ENCODE measurements at regions not wholly inside any gene's neighbourhood (a gene's known extent, or its start where the extent isn't known, plus 50 kb on each side); places are given as distances from the start of the nearest gene placed in this dataset.

GRCh38 chrX:38881066-38881465 is 79.8 kb downstream of the MID1IP1 start:
- no peaks in the 10 kb centered on the region for H3K36me3 ChIP-seq (ENCODE audit: control insufficient read depth, insufficient read depth, low read length)
- no peak for FAIRE-seq

More at GRCh38 chrX:38881066-38881465, 79.8 kb downstream of the MID1IP1 start:
- BruUV-seq (replicated peaks) = no TSS peak
- 42% methylated on average over 2 of the region's 2 CpGs for WGBS (ENCODE audit: insufficient coverage, low coverage, missing lambda C conversion rate)
- no peaks in the 10 kb centered on the region for H3K79me2 ChIP-seq (ENCODE audit: control insufficient read depth, insufficient read depth, low read length)
- H3K4me1 ChIP-seq (replicated peaks in 1 of 2; ENCODE audit: control insufficient read depth in 2 of 2, insufficient read depth in 2 of 2, low read length in 2 of 2) = peaks cover 0 to 5% of the 10 kb centered on the region in 2 experiments; a peak in 3 of 5 replicates
- DNase-seq (ENCODE audit: extremely low read depth in 1 of 4, low spot score in 3 of 4) = no peak
- no peaks in the 10 kb centered on the region for H4K20me1 ChIP-seq (replicated peaks; ENCODE audit: control insufficient read depth, insufficient read depth, low read length)
- H3K4me2 ChIP-seq (ENCODE audit: insufficient read depth, low read length) = no peak overlapping the region
- in situ Hi-C loops (cut with MboI) = no loop called here
- CTCF ChIA-PET (ENCODE audit: low intra/inter-chr PET ratio) = no interaction called here
- TF ChIP-seq STAT6 (CRISPR knock-in tag; IDR thresholded peaks at IDR 0.05) (no peak), HNRNPL (IDR thresholded peaks at IDR 0.05; ENCODE audit: low read depth, low read length) (no peak), ZEB2 (IDR thresholded peaks at IDR 0.05) (no peak), PHF21A (IDR thresholded peaks at IDR 0.05; ENCODE audit: borderline replicate concordance, low read depth) (no peak), GATA2 (CRISPR knock-in tag; IDR thresholded peaks at IDR 0.05) (no peak), RBM34 (IDR thresholded peaks at IDR 0.05; ENCODE audit: borderline replicate concordance, insufficient read depth, low read length) (no peak), NR1H2 (CRISPR knock-in tag; IDR thresholded peaks at IDR 0.05) (no peak), MAZ (CRISPR knock-in tag; conservative IDR thresholded peaks at IDR 0.05 in 1 of 2, IDR thresholded peaks at IDR 0.05 in 1 of 2) (no peak), CHCHD3 (CRISPR knock-in tag; IDR thresholded peaks at IDR 0.05) (no peak), ZC3H11A (IDR thresholded peaks at IDR 0.05; ENCODE audit: low read depth, low read length) (no peak), ZBTB17 (CRISPR knock-in tag; IDR thresholded peaks at IDR 0.05) (no peak)
- POLR2A ChIA-PET = interaction anchor here (1.9 kb wide), 1 partner anchor 9 kb away, joined by 6 read pairs; no protein-coding TSS in a partner anchor
- H3K9me1 ChIP-seq (ENCODE audit: control insufficient read depth, insufficient read depth, low read length) = no peaks in the 10 kb centered on the region
- 0 out of 2 replicates have a peak overlapping the region, but pooled peaks have one; percentile 76 for H2AFZ ChIP-seq (ENCODE audit: low read depth, low read length)
- H3K27me3 ChIP-seq (ENCODE audit: control insufficient read depth in 2 of 2, insufficient read depth in 2 of 2, low read length in 2 of 2) = no peaks in the 10 kb centered on the region
- no peak overlapping the region for H3K27ac ChIP-seq (ENCODE audit: extremely low read depth, low read depth, low read length)
- H3K9ac ChIP-seq (ENCODE audit: insufficient read depth in 1 of 2, low read depth in 2 of 2, low read length in 2 of 2) = no peak overlapping the region
- no peak overlapping the region for H3K4me3 ChIP-seq
- no peak for ATAC-seq
- H3K9me3 ChIP-seq (replicated peaks; ENCODE audit: control insufficient read depth, insufficient read depth, low read depth, low read length) = no peaks in the 10 kb centered on the region
- intact Hi-C loops (cut with micrococcal nuclease) = no loop called here
